ENCODE measurements at regions not wholly inside any gene's neighbourhood (a gene's known extent, or its start where the extent isn't known, plus 50 kb on each side); places are given as distances from the start of the nearest gene placed in this dataset.

DNA sequence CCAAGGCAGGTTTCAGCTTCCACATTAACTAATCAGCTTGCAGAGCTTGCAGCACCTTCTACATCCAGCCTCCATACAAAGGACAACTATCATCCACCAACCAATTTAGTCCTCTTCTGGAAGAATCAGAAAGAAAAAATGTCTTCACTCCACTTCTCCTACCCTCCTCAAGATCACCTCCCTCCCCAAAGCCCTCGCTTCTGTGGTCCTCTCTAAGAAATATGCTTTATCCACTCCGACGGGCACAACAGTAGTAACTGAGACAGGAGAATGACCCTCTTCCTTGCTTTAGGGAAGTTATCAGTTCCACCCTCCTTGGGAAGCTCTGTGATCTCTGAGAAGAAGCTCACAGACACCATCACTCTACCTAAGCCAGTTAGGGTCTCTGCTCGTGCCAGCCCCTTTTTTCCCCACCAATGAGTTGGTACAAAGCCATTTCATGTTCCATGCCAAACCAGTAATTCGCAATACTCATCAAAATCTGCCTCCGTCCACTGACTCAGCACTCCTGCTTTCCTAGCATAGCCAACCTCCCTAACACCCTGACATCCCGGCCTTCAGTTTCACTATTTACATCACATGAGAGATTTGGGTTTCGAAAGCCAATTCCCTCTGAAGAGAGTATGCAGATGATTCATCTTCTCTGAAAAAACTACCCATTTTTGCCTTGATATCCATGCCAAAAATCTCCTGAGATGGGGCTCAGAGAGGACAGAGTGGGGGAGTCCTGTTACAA is 114.1 kb upstream of the PKDCC start:
- no peak overlapping the region for H3K9ac ChIP-seq
- peaks cover 4% of the 10 kb centered on the region for H3K9me3 Mint-ChIP-seq
- no peaks in the 10 kb centered on the region for H4K20me1 ChIP-seq (ENCODE audit: low read depth)
- H2AFZ ChIP-seq (replicated peaks): no peak overlapping the region
- H3K4me3 Mint-ChIP-seq: peak overlapping the region; percentile 8
- no peaks in the 10 kb centered on the region for H3K79me2 ChIP-seq (ENCODE audit: low read depth)
- no peaks in the 10 kb centered on the region for H3K27me3 ChIP-seq
- peak overlapping the region; percentile 62 for H3K4me2 ChIP-seq
- H3K27ac ChIP-seq: no peak overlapping the region
- H3K36me3 ChIP-seq: no peaks in the 10 kb centered on the region
- no peak for TF ChIP-seq EZH2phosphoT487 (IDR thresholded peaks at IDR 0.05)
- TF ChIP-seq EZH2 (IDR thresholded peaks at IDR 0.05): no peak
- TF ChIP-seq, protein P1, sequence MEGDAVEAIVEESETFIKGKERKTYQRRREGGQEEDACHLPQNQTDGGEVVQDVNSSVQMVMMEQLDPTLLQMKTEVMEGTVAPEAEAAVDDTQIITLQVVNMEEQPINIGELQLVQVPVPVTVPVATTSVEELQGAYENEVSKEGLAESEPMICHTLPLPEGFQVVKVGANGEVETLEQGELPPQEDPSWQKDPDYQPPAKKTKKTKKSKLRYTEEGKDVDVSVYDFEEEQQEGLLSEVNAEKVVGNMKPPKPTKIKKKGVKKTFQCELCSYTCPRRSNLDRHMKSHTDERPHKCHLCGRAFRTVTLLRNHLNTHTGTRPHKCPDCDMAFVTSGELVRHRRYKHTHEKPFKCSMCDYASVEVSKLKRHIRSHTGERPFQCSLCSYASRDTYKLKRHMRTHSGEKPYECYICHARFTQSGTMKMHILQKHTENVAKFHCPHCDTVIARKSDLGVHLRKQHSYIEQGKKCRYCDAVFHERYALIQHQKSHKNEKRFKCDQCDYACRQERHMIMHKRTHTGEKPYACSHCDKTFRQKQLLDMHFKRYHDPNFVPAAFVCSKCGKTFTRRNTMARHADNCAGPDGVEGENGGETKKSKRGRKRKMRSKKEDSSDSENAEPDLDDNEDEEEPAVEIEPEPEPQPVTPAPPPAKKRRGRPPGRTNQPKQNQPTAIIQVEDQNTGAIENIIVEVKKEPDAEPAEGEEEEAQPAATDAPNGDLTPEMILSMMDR (IDR thresholded peaks at IDR 0.05): no peak
- peaks cover 60% of the 10 kb centered on the region for H3K4me1 ChIP-seq
- H3F3A ChIP-seq (ENCODE audit: low read depth): peaks cover 37% of the 10 kb centered on the region
- H3K9me3 ChIP-seq (ENCODE audit: low read depth): no peaks in the 10 kb centered on the region
- DNase-seq (ENCODE audit: low spot score): no peak
- no peak overlapping the region for H3K4me3 ChIP-seq
- H3K36me3 Mint-ChIP-seq: no peaks in the 10 kb centered on the region
- H3K27me3 Mint-ChIP-seq (ENCODE audit: insufficient read depth, low read depth): peaks cover 27% of the 10 kb centered on the region
- peaks cover 69% of the 10 kb centered on the region for H3K4me1 Mint-ChIP-seq
- no peak overlapping the region for H3K27ac Mint-ChIP-seq

DNA sequence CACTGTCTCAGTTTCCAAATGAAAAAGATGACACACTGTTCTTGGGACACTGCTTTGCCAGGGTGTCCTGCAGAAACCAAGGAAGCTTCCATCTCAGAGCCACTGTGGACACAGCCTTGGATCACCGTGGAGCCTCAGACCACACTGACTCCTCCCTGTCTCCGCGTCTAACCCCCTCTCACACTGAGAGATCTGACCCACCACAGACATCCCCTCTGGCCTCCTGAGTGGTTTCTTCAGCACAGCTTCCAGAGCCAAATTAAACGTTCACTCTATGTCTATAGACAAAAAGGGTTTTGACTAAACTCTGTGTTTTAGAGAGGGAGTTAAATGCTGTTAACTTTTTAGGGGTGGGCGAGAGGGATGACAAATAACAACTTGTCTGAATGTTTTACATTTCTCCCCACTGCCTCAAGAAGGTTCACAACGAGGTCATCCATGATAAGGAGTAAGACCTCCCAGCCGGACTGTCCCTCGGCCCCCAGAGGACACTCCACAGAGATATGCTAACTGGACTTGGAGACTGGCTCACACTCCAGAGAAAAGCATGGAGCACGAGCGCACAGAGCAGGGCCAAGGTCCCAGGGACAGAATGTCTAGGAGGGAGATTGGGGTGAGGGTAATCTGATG is 113.4 kb upstream of the PKDCC start:
- Histone ChIP-seq H3K27ac (no peak overlapping the region), H2AFZ (replicated peaks) (no peak overlapping the region), H3K9ac (no peak overlapping the region), H4K20me1 (ENCODE audit: low read depth) (no peaks in the 10 kb centered on the region), H3K4me3 (no peak overlapping the region), H3K27me3 (no peaks in the 10 kb centered on the region), H3K9me3 (ENCODE audit: low read depth) (no peaks in the 10 kb centered on the region), H3K36me3 (no peaks in the 10 kb centered on the region), H3K79me2 (ENCODE audit: low read depth) (no peaks in the 10 kb centered on the region), H3F3A (ENCODE audit: low read depth) (peaks cover 42% of the 10 kb centered on the region), H3K4me1 (peaks cover 65% of the 10 kb centered on the region), H3K4me2 (no peak overlapping the region)
- Mint-ChIP-seq H3K4me3 (peak overlapping the region; percentile 21), H3K9me3 (peaks cover 4% of the 10 kb centered on the region), H3K4me1 (peaks cover 76% of the 10 kb centered on the region), H3K27me3 (ENCODE audit: insufficient read depth, low read depth) (peaks cover 28% of the 10 kb centered on the region), H3K27ac (peak overlapping the region; percentile 7), H3K36me3 (no peaks in the 10 kb centered on the region)
- DNase-seq (ENCODE audit: low spot score): no peak
- TF ChIP-seq, protein P1 (IDR thresholded peaks at IDR 0.05): no peak
- TF ChIP-seq EZH2phosphoT487 (IDR thresholded peaks at IDR 0.05): no peak
- no peak for TF ChIP-seq EZH2 (IDR thresholded peaks at IDR 0.05)

DNA sequence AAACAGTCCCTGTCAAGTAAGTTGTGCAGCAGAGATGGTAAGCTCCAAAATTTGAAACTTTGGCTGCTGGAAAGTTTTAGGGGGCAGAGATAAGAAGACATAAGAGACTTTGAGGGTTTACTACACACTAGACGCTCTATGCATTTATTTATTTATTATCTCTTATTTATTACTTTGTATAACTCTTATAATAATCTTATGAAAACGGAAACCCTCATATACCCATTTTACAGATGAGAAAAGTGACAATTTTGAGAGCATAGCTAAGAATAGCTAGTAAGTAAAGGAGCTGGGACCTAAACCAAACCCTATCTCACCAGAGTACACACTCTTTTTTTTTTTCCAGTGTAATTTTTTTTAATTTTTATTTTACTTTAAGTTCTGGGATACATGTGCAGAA is 112.8 kb upstream of the PKDCC start:
- Mint-ChIP-seq H3K4me3 (peak overlapping the region; percentile 21), H3K27me3 (ENCODE audit: insufficient read depth, low read depth) (peaks cover 30% of the 10 kb centered on the region), H3K27ac (no peak overlapping the region), H3K36me3 (no peaks in the 10 kb centered on the region), H3K9me3 (peaks cover 3% of the 10 kb centered on the region), H3K4me1 (peaks cover 81% of the 10 kb centered on the region)
- Histone ChIP-seq H4K20me1 (ENCODE audit: low read depth) (no peaks in the 10 kb centered on the region), H3K4me1 (peaks cover 71% of the 10 kb centered on the region), H2AFZ (replicated peaks) (no peak overlapping the region), H3K27me3 (no peaks in the 10 kb centered on the region), H3K9me3 (ENCODE audit: low read depth) (no peaks in the 10 kb centered on the region), H3K4me2 (no peak overlapping the region), H3K9ac (no peak overlapping the region), H3K79me2 (ENCODE audit: low read depth) (no peaks in the 10 kb centered on the region), H3K36me3 (no peaks in the 10 kb centered on the region), H3K27ac (no peak overlapping the region), H3F3A (ENCODE audit: low read depth) (peaks cover 48% of the 10 kb centered on the region), H3K4me3 (no peak overlapping the region)
- no peak for DNase-seq (ENCODE audit: low spot score)
- TF ChIP-seq EZH2 (IDR thresholded peaks at IDR 0.05): no peak

DNA sequence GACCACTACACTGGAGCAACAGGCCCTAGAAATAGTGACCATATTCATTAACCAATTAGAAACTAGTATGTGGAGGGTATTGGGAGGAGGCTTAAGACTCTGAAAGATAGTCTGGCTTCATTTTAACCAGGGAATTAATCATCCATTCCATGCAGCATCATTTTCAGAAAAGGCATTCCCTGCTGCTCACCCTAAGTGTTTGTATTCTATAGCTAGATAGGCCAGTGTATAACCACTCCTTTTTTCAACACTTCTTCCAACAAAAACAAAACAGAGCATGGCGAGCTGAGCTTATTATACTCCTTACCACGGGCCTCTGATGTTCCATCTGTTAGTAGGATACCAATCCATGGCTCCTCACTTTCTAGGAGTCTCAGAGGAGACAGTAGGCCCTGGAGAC is 112.0 kb upstream of the PKDCC start:
- H3F3A ChIP-seq (ENCODE audit: low read depth): peaks cover 54% of the 10 kb centered on the region
- H3K36me3 Mint-ChIP-seq: no peaks in the 10 kb centered on the region

More for the DNA sequence above, 112.0 kb upstream of the PKDCC start:
- Mint-ChIP-seq H3K9me3 (peaks cover 3% of the 10 kb centered on the region), H3K27ac (no peak overlapping the region), H3K27me3 (ENCODE audit: insufficient read depth, low read depth) (peaks cover 32% of the 10 kb centered on the region), H3K4me1 (peaks cover 87% of the 10 kb centered on the region), H3K4me3 (no peak overlapping the region)
- Histone ChIP-seq H3K4me1 (peaks cover 79% of the 10 kb centered on the region), H3K4me3 (no peak overlapping the region), H3K79me2 (ENCODE audit: low read depth) (no peaks in the 10 kb centered on the region), H3K9ac (no peak overlapping the region), H3K9me3 (ENCODE audit: low read depth) (no peaks in the 10 kb centered on the region), H2AFZ (replicated peaks) (no peak overlapping the region), H4K20me1 (ENCODE audit: low read depth) (no peaks in the 10 kb centered on the region), H3K27ac (peak overlapping the region; percentile 11), H3K27me3 (no peaks in the 10 kb centered on the region), H3K36me3 (no peaks in the 10 kb centered on the region), H3K4me2 (peak overlapping the region; percentile 64)
- no peak for DNase-seq (ENCODE audit: low spot score)
- TF ChIP-seq EZH2 (IDR thresholded peaks at IDR 0.05) (no peak), EZH2phosphoT487 (IDR thresholded peaks at IDR 0.05) (no peak)
- TF ChIP-seq, protein P1 (IDR thresholded peaks at IDR 0.05): no peak

All from neural progenitor cell (in vitro differentiated cells).